Keratinocyte (primary cell): ENCODE measurements at regions not wholly inside any gene's neighbourhood (a gene's known extent, or its start where the extent isn't known, plus 50 kb on each side); places are given as distances from the start of the nearest gene placed in this dataset.

Source experiments
- EZH2 ChIP-seq: IDR thresholded peaks from one replicate; pipeline ENCODE4 v1.6.1; 2012; ENCODE audit warnings: inconsistent platforms, mild to moderate bottlenecking, low read length, moderate library complexity
- TF ChIP-seq, protein P1 (sequence below), 3 experiments: IDR thresholded peaks in 1 of 3; conservative IDR thresholded peaks in 1 of 3; optimal IDR thresholded peaks in 1 of 3; 2 replicates in 2 of 3; 3 replicates in 1 of 3; pipeline versions ENCODE3 to v1.5.1; 2011; ENCODE audit warnings: low read length in 3 of 3, mild to moderate bottlenecking in 3 of 3, moderate library complexity in 2 of 3, control low read depth in 1 of 3, inconsistent platforms in 1 of 3; ENCODE audit not compliant: insufficient read depth in 2 of 3; ENCODE audit errors: extremely low read depth in 1 of 3

- TF ChIP-seq EZH2 = no peak
- TF ChIP-seq, protein P1, sequence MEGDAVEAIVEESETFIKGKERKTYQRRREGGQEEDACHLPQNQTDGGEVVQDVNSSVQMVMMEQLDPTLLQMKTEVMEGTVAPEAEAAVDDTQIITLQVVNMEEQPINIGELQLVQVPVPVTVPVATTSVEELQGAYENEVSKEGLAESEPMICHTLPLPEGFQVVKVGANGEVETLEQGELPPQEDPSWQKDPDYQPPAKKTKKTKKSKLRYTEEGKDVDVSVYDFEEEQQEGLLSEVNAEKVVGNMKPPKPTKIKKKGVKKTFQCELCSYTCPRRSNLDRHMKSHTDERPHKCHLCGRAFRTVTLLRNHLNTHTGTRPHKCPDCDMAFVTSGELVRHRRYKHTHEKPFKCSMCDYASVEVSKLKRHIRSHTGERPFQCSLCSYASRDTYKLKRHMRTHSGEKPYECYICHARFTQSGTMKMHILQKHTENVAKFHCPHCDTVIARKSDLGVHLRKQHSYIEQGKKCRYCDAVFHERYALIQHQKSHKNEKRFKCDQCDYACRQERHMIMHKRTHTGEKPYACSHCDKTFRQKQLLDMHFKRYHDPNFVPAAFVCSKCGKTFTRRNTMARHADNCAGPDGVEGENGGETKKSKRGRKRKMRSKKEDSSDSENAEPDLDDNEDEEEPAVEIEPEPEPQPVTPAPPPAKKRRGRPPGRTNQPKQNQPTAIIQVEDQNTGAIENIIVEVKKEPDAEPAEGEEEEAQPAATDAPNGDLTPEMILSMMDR (optimal IDR thresholded peaks at IDR 0.05 in 1 of 3, IDR thresholded peaks at IDR 0.05 in 1 of 3, conservative IDR thresholded peaks at IDR 0.05 in 1 of 3; ENCODE audit: extremely low read depth in 1 of 3, insufficient read depth in 2 of 3, low read length in 3 of 3) = no peak
Observed at GRCh38 chr6:144854654-144855053, 569.5 kb downstream of the UTRN start.
